HG02571 (cell line): ENCODE measurements at regions not wholly inside any gene's neighbourhood (a gene's known extent, or its start where the extent isn't known, plus 50 kb on each side); places are given as distances from the start of the nearest gene placed in this dataset.

Source experiments
- ATAC-seq: cut with Tn5 transposase; IDR thresholded peaks from one replicate; pipeline ENCODE4 v1.9.1; 2021; ENCODE audit warnings: mild to moderate bottlenecking, moderate library complexity; ENCODE audit not compliant: unreplicated experiment

DNA sequence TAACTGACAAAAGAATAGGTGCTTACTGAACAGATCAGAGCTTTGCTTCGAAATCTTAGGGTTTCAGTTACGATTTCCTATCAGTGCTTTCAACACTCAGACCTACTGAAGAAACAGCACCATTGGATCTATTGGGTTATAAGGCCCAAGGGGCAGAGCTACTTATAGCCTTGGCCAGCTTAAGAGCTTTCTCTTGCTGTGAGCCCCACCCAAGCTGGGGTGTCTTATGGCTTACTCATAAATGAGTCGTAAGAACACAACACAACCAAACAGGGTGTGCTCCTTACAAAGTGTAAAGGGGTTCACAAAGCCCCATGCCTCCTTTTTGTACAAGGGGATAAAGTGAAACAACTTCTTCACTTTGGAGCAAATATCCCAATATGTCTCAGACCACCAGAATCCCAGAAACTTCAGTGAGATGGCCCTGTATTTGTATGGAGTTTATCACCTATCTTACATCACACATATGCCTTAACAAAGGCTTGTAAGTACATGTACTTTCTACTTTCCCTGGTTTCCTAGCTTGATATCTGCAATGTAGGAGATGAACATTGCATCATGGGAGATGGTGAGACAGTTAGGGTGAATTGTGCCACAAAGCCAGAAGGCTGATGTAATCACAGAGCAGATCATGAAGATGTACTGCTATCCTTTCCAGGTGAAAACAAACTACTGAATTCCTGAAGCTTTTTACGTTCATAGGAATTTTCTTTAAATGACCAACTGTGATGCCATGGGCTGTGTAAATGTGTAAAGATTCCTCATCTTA is 115.5 kb upstream of the GLI2 start:
- no peak for ATAC-seq

DNA sequence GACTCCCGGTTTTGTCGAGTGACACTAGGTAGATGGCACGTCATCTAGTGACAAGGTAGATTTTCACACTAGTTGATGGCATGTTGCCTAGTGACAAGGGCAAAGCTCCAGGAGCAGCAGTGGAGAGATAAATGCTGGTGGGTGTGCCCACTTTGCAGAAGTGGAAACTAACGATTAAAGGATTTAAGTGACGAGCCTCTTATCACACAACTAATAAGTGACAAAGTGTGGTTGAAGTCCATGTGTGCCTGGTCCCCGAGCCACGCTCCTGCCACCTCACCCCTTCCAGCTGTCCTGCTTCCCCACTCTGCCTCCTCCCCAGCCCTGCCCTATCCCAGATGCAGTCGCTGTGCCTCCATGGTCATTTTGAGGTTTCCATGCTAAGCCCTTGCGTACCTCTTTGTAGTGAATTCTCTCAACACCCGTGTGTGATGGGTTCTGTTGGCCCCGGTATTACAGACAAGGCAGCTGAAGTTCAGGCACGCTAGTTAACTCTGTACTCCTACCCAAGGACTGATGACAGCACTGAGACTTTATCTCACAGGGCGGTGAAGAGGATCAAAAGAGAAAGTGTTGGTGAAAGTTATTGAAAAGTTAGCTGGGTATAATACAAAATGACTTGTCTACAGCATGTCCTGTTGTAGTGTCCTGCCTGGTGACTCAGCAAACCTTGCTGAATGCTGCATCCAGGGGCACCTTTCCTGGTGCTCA is 113.4 kb upstream of the GLI2 start:
- ATAC-seq: no peak

DNA sequence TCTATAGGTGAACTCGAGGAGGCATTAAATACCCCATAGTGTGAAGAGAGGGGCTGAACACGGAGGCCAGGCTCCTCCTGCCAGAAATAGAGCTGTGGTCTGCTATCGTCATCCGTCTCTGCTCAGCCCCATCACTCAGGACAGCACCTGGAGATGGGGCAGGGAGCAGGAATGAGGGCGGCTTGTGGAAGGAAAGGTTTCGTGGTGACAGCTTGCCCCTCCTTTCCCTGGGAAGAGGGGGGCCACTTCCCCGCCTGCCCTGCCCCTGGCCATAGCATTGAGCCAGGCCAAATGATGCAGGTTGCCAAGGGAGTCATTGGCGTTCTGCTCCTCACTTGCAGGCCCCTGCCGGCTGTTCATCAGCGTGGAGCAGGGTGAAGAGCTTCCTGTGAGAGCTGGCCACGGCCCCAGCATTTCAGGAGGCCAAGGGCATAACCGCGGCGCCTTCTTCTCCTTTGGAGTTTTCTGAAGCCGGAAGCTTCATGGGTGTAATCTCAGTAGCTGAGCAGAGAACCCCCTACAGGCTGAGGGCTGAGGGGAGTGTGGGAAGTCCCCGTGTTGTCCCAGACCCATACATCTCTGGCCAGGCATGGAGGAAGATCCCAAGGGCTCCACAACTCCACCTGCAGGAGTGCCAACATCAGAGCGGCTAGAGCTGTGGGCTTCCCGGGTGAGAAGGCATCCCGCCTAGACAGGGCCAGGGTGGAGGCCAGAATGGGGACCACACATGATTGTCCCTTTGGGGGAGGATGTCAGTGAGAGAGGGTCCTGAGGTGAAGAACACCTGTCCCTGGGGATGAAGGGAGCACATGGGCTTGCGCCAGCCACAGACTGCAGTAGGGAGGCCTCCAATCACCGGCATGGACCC is 112.5 kb upstream of the GLI2 start:
- no peak for ATAC-seq

DNA sequence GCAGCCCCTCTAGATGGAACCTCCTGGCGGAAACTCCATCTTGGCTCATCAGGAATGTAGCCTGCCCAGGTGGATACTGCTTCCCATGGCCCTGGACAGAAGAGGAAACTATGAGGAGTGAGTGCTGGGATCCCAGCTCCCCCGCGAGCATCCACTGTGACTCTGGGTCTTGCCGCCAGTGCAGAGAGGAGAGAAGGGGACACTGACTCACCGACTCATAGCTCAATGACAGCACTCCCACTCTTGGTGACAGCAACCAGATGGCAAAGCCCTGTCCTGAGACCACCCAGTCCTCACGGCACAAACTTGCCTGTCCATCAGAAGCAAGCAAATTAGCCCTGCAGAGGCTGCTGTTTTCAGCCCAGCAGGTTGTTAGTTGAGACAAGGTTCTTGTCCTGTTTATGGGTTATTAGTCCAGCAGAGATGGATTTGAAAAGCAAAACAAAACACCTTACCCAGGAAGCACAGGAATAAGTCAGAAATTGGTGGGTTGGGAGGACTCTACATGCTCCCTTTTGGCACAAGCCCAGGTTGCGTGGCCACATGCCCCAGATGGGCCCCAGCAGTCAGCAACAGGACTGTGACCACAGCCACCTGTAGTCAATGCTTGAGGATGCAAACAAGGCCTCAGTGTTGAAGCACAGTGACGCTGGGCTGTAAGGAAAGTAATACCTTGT is 111.5 kb upstream of the GLI2 start:
- ATAC-seq: no peak

DNA sequence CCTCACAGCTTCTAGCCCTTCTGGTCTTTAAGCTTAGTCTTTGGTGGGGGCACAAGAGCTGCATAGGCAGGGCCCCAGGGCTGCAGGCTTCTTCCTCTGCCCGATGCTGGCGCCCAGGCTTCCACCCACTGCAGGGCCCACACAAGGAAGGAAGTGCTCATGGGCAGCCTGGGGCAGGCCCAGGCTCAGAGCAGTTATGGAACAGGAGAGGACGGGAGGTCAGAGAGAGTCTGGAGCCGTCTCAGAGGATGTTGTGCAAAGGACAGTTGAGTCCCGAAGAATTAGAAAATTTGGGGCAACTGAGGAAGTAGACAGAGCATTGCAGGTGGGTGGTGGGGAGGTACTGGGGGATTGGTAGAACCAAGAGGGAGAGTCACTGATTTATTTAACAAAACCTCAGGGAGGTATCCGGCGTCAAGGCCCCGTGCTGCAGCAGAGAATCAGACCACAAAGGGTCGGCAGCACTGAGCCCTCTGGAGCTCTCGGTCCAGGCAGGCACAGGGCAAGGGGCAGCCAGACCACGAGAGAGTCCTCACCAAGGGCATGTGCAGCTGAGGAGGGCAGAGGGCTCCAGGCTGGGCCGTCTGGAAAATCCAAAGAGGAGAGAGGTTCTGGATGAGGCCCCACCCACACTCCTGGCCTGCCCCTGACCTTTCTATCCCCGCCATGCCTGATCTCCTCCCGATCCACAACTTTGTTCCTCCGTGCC is 110.8 kb upstream of the GLI2 start:
- no peak for ATAC-seq

DNA sequence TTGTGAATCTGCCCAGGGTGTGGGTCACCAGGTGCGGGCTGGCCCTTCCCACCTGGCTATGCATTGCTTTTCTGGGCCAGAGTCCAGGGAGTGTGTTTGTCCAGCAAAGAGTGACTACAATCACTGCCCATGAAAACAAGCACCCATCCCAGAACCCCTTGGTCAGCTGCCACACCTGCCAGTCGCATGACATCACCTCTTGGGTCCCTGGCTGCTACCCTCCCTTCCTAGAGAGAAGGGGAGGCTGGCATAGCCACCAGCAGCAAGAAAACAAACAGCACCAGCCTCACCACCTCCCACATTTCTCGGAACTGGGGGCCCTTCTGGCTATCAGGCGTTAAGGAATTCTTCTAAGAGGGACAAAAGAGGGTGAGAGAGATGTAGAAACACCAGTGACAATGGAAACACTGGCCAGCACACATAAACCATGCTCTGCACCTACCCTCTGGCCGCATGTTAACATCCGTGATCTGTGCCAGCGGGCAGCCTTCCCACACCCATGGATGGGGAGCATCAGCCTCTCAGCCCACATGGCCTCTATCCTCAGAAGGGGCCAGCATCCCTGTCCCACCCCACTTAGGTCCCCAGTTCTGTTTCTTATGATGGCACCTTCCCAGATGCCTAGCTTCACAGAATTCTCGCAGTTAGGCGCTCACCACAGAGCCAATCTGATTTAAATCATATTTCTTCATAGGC is 109.7 kb upstream of the GLI2 start:
- ATAC-seq: no peak

- no peak for ATAC-seq
Measured at GRCh38 chr2:120626566-120626965, 109.1 kb upstream of the GLI2 start.

DNA sequence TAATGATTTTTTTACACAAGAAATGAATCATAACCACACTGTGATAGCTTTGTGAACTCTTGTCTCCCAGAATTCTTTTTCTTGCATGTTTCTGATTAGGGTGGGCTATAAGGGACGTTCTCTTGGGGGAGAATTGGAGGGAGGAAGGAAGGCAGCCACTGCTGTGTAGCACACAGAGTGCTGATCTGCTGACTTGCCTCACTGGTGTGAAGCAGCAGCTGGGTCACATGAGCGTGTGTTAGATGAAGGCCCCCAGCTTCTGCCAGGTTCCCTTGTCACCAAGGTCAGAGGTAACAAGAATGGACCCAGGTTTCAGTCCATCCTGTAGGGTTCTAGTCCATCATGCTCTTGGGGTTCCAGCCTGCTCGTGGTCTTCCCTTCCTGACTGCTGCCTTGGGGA is 107.4 kb upstream of the GLI2 start:
- no peak for ATAC-seq

DNA sequence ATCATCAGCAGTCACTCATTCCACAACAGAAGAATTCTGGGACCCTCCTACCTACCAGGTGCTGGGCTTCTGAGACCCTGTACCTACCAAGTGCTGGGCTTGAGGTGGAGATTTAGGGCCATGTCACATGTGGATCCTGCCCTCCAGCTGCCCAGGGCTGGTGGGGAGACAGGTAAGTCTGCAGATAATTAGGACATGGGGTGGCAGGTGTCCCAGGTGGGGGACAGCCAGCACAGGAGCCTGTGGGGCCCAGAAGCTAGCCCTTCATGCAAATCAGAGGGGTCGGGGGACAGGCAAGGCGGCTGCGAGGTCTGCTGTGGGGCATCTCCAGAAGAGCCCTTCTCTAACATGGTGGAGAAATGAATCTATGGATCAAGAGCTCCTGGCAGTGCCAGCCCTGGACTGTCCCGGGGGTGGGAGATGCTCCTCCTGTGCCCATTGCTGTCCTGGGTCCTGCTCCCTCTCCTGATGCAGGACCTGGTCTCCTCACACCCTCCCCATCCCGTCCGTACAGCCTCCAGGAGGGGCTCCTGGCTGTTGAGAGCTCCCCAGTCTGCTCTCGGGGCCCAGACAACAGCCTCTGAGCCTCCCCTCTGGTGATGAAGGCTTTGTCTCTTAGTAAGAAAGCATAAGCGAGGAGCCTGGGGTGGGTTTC is 106.3 kb upstream of the GLI2 start:
- ATAC-seq: no peak

GRCh38 chr2:120630031-120630701 is 105.5 kb upstream of the GLI2 start:
- no peak for ATAC-seq

DNA sequence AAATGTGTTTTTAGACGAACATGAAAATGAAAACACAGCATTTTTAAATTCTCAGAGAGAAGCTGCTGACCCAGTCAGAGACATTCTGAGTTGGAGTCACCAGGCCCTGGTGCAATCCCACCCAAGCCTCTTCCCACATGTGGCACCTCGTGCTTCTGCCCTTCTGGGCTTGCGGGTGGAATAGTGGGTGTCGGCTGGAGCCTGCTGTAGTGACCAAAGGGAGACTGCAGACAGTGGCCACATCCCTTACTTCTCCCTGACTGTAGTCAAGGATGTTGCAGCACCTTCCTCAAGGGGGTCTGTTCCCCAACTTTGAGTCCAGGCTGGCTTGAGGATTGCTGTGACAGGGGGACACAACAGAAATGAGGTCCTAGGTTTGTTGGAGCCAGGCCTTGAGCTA is 104.4 kb upstream of the GLI2 start:
- ATAC-seq: no peak

DNA sequence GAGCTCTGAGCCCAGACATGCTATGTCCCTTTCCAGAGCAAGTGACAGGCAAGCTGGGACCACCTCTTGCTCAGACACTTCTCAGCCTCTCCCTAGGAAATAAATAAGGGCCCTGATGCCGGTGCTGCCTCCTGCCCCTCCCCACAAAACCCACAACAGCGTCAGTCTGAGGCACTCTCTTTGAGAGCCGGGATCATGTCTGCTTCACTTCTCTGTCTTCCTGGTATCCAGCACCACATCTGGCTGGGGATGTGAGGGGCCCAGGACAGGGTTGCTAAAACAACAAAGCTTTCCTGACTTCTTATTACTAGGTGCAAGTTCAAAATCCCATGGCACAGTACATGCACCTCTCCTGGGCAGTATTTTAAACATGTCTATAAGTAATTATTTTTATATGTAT is 103.9 kb upstream of the GLI2 start:
- ATAC-seq: no peak

- no peak for ATAC-seq
Measured at GRCh38 chr2:120632796-120633646, 102.6 kb upstream of the GLI2 start.

DNA sequence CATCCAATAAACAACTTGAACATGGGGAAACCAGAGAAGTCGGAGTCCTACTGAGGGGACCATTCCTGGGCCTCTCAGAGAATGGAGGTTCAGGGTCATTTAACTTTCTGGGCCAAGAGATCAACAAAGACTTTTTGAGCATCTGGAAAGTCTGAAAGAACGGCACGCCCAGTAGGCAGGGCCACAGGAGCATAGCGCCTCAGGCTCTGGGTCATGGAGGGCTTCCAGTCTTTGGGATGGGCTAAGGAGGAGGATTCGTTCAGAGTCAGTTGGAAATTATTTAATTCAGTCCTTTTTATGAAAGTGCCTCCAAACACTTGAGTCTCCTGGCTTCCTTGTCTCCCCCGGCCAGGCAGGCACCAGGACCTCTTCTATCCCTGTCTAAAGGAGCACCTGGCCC is 101.1 kb upstream of the GLI2 start:
- ATAC-seq: no peak

- ATAC-seq: no peak
Measured at GRCh38 chr2:120635146-120635545, 100.5 kb upstream of the GLI2 start.

DNA sequence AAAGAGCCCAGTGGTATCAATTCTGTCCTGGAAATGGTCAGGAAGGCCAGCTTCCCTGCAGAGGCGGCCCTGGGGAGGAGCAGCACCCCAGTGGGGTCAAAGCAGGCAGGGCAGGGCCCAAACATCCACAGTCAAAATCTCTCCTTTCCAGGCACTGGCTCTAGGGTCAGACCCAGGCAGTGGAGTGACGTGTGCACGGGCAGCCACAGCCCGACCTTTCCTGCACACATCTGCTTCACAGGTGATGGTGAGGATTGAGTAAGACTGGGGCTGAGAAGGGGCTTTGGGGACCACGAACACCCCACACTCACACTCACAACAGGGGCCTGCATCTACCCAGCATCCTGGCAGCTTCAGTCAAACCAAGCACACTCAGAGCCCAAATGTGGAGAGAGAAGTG is 97.8 kb upstream of the GLI2 start:
- no peak for ATAC-seq

GRCh38 chr2:120638450-120638849 is 97.2 kb upstream of the GLI2 start:
- no peak for ATAC-seq

DNA sequence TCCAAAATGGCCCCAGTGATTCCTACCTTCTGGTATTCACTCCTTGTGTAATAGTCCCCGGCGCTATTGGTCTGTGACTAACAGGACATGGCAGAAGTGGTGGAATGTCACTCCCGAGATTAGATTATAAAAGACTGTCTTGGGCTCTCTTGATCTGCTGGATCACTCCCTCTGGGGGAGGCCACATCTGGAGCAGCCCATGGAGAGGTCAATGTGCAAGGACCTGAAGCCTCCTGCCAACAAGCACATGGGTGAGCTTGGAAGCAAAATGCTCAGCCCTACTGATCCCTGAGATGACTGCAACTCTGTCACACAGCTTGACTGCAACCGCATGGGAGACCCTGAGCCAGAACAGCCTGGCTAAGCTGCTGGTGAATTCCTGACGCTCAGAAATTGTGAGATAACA is 94.3 kb upstream of the GLI2 start:
- no peak for ATAC-seq
